ENCODE measurements at regions not wholly inside any gene's neighbourhood (a gene's known extent, or its start where the extent isn't known, plus 50 kb on each side); places are given as distances from the start of the nearest gene placed in this dataset.
"Not testable (repeated sequence)": the region's sequence is repeated elsewhere in the genome, so short reads cannot be mapped to it uniquely, and the experiment has no call there.

DNA sequence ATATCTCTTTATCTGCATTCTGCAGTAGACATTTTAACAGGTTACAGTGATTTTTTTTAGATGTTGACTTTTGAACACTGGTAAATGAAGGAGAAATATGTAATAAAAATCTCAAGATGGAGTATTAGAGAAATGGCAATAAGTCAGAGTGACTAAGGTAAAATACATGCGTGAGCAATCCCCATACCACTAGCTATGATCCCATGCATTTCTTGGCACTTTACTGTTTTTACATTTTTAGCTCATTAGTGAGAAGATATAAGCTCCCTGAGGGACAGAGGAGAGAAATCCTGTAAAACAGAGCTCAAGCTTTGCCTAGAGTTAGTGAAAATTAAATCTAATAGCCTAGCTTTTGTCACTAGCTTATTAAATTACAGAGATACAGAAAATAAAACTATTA is 181.9 kb upstream of the TRPM3 start:
- no peak overlapping the region for H3K9ac ChIP-seq
- TF ChIP-seq Cebpa-rat (IDR thresholded peaks at IDR 0.05) = no peak

GRCh38 chr9:71302776-71303175 is 181.4 kb upstream of the TRPM3 start:
- no peak overlapping the region for H3K27ac ChIP-seq
- H3K4me2 ChIP-seq = peak overlapping the region; percentile 16; the same call in 1 of the 2 replicates
- no peaks in the 10 kb centered on the region for H3K27me3 ChIP-seq
- H3K4me3 ChIP-seq = no peak overlapping the region
- no peak overlapping the region for H3K9ac ChIP-seq
- H3K9me3 ChIP-seq = no peaks in the 10 kb centered on the region
- H3K36me3 ChIP-seq = no peaks in the 10 kb centered on the region
- no peaks in the 10 kb centered on the region for H4K20me1 ChIP-seq
- H3K4me1 ChIP-seq = peaks cover 7% of the 10 kb centered on the region
- no peak for TF ChIP-seq Cebpa-rat (IDR thresholded peaks at IDR 0.05)

More for the DNA sequence above, 181.9 kb upstream of the TRPM3 start:
- Histone ChIP-seq H3K4me2 (no peak overlapping the region), H3K4me3 (no peak overlapping the region), H3K4me1 (peaks cover 7% of the 10 kb centered on the region), H3K27me3 (no peaks in the 10 kb centered on the region), H3K27ac (no peak overlapping the region), H4K20me1 (no peaks in the 10 kb centered on the region), H3K9me3 (no peaks in the 10 kb centered on the region), H3K36me3 (no peaks in the 10 kb centered on the region)

DNA sequence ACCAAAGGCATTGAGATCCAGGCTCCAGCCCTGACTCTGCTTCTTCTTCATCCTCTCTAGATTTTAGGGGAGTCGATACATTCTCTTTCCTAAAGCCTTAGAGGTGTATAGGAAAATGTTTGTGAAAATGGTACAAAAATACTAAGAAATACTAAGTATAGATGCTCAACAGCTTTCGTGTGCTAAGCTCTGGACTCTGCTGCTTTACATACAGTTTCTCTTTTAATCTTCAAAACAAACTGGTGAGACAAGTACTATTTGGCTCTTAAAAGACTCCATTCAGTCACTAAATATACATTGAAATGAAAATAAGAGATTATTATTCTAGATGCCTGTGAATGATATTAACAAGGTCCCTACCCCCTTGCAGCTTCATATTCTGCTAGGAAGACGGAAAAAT is 174.5 kb upstream of the TRPM3 start:
- Histone ChIP-seq H3K4me1 (no peaks in the 10 kb centered on the region), H3K9ac (no peak overlapping the region), H4K20me1 (no peaks in the 10 kb centered on the region), H3K4me3 (no peak overlapping the region), H3K27me3 (no peaks in the 10 kb centered on the region), H3K4me2 (no peak overlapping the region), H3K9me3 (no peaks in the 10 kb centered on the region), H3K27ac (no peak overlapping the region), H3K36me3 (no peaks in the 10 kb centered on the region)
- TF ChIP-seq Cebpa-rat (IDR thresholded peaks at IDR 0.05) = no peak

DNA sequence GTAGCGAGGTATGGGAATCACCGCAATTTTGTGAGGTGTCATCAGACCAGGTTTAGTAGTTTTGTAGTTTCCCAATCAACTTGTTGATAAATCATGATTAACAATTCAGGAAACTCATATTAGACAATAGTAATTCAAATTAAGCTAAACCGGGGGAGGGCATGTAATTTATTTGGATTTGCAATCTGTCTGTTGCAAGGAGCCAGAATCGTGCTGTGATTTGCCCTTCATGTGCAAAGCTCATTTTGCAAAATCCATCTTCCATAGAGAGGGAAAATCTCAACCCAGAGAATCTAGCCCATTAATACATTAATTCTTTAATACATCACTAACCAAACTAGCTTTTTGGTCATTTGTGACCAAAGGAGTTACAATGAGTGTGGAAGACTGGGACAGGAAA is 164.7 kb upstream of the TRPM3 start:
- H3K4me2 ChIP-seq = no peak overlapping the region
- no peaks in the 10 kb centered on the region for H3K9me3 ChIP-seq
- no peaks in the 10 kb centered on the region for H3K4me1 ChIP-seq
- H3K4me3 ChIP-seq = no peak overlapping the region
- H3K27ac ChIP-seq = no peak overlapping the region
- no peak overlapping the region for H3K9ac ChIP-seq
- no peaks in the 10 kb centered on the region for H4K20me1 ChIP-seq
- TF ChIP-seq Cebpa-rat (IDR thresholded peaks at IDR 0.05) = no peak
- H3K27me3 ChIP-seq = no peaks in the 10 kb centered on the region
- no peaks in the 10 kb centered on the region for H3K36me3 ChIP-seq

DNA sequence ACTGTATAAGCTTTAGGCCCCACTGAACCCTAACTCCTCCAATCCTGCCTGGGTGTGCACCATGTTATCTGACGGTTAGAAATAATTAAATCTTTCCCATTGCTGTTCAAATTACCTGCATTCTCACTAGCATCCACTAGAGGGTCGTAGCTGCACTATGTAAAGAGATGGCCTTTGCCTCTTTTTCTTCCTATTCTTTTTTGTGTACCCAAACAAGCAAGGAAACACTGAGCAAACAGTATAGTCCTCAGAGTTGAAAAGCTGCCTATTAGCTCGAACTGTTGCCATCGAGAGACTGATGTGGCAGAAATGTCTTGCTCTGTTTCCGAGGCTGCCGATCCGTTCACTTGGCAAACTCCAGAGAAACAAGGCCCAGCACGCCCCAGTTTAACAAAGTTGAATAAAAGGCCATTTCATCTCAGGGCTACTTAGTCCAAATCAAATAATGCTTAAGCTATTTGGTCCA is 163.8 kb upstream of the TRPM3 start:
- no peaks in the 10 kb centered on the region for H3K4me1 ChIP-seq
- H3K27ac ChIP-seq = no peak overlapping the region
- no peak overlapping the region for H3K9ac ChIP-seq
- no peaks in the 10 kb centered on the region for H3K27me3 ChIP-seq
- H3K4me2 ChIP-seq = no peak overlapping the region
- no peaks in the 10 kb centered on the region for H3K9me3 ChIP-seq
- no peaks in the 10 kb centered on the region for H3K36me3 ChIP-seq
- H3K4me3 ChIP-seq = no peak overlapping the region
- H4K20me1 ChIP-seq = no peaks in the 10 kb centered on the region
- no peak for TF ChIP-seq Cebpa-rat (IDR thresholded peaks at IDR 0.05)

DNA sequence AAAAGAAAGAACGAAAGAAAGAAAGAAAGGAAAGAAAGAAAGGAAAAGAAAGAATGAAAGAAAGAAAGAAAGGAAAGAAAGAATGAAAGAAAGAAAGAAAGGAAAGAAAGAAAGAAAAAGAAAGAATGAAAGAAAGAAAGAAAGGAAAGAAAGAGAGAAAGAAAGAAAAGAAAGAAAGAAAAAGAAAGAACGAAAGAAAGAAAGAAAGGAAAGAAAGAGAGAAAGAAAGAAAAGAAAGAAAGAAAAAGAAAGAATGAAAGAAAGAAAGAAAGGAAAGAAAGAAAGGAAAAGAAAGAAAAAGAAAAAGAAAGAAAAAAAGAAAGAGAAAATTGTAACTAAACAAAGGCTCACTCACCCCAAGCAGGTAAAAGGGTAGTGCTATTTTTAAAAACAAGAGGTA is 160.7 kb upstream of the TRPM3 start:
- H3K9ac ChIP-seq, H3K36me3 ChIP-seq, H3K27me3 ChIP-seq, H3K4me1 ChIP-seq, H4K20me1 ChIP-seq, H3K9me3 ChIP-seq, H3K4me2 ChIP-seq, H3K27ac ChIP-seq, H3K4me3 ChIP-seq: not testable (repeated sequence)

- Histone ChIP-seq H3K27ac (no peak overlapping the region), H3K4me2 (no peak overlapping the region), H4K20me1 (no peaks in the 10 kb centered on the region), H3K36me3 (no peaks in the 10 kb centered on the region), H3K9ac (no peak overlapping the region), H3K4me1 (no peaks in the 10 kb centered on the region), H3K4me3 (no peak overlapping the region), H3K9me3 (no peaks in the 10 kb centered on the region), H3K27me3 (no peaks in the 10 kb centered on the region)
- TF ChIP-seq Cebpa-rat (IDR thresholded peaks at IDR 0.05) = no peak
Observed at GRCh38 chr9:71279151-71279739, 157.8 kb upstream of the TRPM3 start.

GRCh38 chr9:71273613-71274012 is 152.2 kb upstream of the TRPM3 start:
- no peak for TF ChIP-seq Cebpa-rat (IDR thresholded peaks at IDR 0.05)
- Histone ChIP-seq H3K9me3 (no peaks in the 10 kb centered on the region), H3K9ac (no peak overlapping the region), H3K36me3 (no peaks in the 10 kb centered on the region), H3K4me1 (peaks cover 9% of the 10 kb centered on the region), H3K4me3 (no peak overlapping the region), H3K27me3 (no peaks in the 10 kb centered on the region), H3K27ac (no peak overlapping the region), H3K4me2 (no peak overlapping the region), H4K20me1 (no peaks in the 10 kb centered on the region)

DNA sequence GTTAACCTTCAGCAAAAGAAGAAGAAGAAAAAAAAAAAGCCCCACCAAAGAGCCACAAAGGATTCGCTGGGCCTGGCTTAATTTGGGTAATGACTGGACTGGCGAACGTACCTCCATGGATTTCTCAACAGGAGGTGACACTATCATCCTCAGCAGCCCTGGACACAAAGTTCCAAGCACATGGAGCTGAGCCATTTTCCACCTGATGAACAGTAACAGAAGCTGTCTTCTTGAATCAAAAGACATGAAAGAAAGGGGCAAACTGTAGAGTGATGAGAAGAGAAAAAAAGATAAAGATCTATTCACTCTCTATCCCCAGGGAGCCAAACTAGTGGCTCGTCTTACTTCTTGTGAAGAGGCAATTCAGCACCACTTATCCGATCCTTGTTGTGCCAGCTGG is 150.2 kb upstream of the TRPM3 start:
- TF ChIP-seq Cebpa-rat (IDR thresholded peaks at IDR 0.05) = no peak
- Histone ChIP-seq H3K27ac (no peak overlapping the region), H3K4me3 (no peak overlapping the region), H3K36me3 (no peaks in the 10 kb centered on the region), H4K20me1 (no peaks in the 10 kb centered on the region), H3K4me2 (no peak overlapping the region), H3K9me3 (no peaks in the 10 kb centered on the region), H3K27me3 (no peaks in the 10 kb centered on the region), H3K4me1 (peaks cover 12% of the 10 kb centered on the region), H3K9ac (no peak overlapping the region)

GRCh38 chr9:71270554-71270953 is 149.1 kb upstream of the TRPM3 start:
- no peaks in the 10 kb centered on the region for H3K36me3 ChIP-seq
- no peak for TF ChIP-seq Cebpa-rat (IDR thresholded peaks at IDR 0.05)
- no peak overlapping the region for H3K27ac ChIP-seq

DNA sequence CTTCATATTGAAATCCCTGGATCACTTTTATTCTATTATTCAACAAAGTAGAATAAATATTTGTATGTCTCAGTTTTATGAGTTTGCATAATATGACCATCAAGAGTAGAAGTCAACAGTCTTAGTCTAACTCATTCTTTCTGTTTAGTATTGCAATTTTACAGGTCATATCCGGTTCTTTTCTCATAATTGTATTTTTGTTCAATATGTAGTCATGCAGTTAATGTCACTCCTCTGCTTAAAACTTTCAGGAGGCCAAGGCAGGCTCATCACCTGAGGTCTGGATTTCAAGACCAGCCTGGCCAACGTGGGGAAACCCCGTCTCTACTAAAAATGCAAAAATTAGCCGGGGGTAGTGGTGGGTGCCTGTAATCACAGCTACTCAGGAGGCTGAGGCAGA is 148.4 kb upstream of the TRPM3 start:
- H3K27me3 ChIP-seq = no peaks in the 10 kb centered on the region
- H3K27ac ChIP-seq = no peak overlapping the region
- H3K4me2 ChIP-seq = no peak overlapping the region
- H3K4me1 ChIP-seq = peaks cover 12% of the 10 kb centered on the region
- H3K36me3 ChIP-seq = no peaks in the 10 kb centered on the region
- no peak overlapping the region for H3K4me3 ChIP-seq
- H4K20me1 ChIP-seq = no peaks in the 10 kb centered on the region
- no peak overlapping the region for H3K9ac ChIP-seq
- TF ChIP-seq Cebpa-rat (IDR thresholded peaks at IDR 0.05) = no peak
- H3K9me3 ChIP-seq = no peaks in the 10 kb centered on the region

More at GRCh38 chr9:71270554-71270953, 149.1 kb upstream of the TRPM3 start:
- no peaks in the 10 kb centered on the region for H3K27me3 ChIP-seq
- H3K9ac ChIP-seq = no peak overlapping the region
- no peaks in the 10 kb centered on the region for H3K9me3 ChIP-seq
- no peak overlapping the region for H3K4me3 ChIP-seq
- peaks cover 12% of the 10 kb centered on the region for H3K4me1 ChIP-seq
- H4K20me1 ChIP-seq = no peaks in the 10 kb centered on the region
- H3K4me2 ChIP-seq = no peak overlapping the region
